A673 (cell line): ENCODE measurements at regions not wholly inside any gene's neighbourhood (a gene's known extent, or its start where the extent isn't known, plus 50 kb on each side); places are given as distances from the start of the nearest gene placed in this dataset.
"Not testable (repeated sequence)": the region's sequence is repeated elsewhere in the genome, so short reads cannot be mapped to it uniquely, and the experiment has no call there.

Experiments
- BruUV-seq: library from RNA; stranded (reverse); fragments of 400-500 nt; replicated peaks from 2 replicates; lab custom pipeline; 2021; lab: Mats Ljungman, UMichigan
- CTCF ChIA-PET: fragments of 300-600 bp; sonication (Branson Sonifier 250); formaldehyde crosslinking; loops from one replicate; lab custom pipeline; 2022; ENCODE audit warnings: antibody characterized with exemption; lab: Charles Lee
- POLR2A ChIA-PET: fragments of 300-600 bp; sonication (Branson Sonifier 250); formaldehyde crosslinking; loops from one replicate; lab custom pipeline; 2022; ENCODE audit warnings: antibody characterized with exemption; ENCODE audit not compliant: low non-redundant PET; lab: Charles Lee
- DNase-seq: peaks from one replicate; pipeline ENCODE4 v3.0.0-alpha.2; 2015; ENCODE audit warnings: low spot score
- H3K27ac ChIP-seq: fragments of 200-600 bp; sonication (generic); 2 replicates; pipeline ENCODE4 v1.5.1; 2016; ENCODE audit warnings: mixed run types, low read depth, mild to moderate bottlenecking, mixed read lengths, antibody characterized with exemption, low read length; ENCODE audit not compliant: poor library complexity, severe bottlenecking
- H3K27me3 ChIP-seq: fragments of 200-600 bp; sonication (generic); replicated peaks from 2 replicates; pipeline ENCODE4 v1.6.1; 2017; ENCODE audit warnings: mixed run types, low read depth, mild to moderate bottlenecking, mixed read lengths, antibody characterized with exemption, low read length; ENCODE audit not compliant: insufficient read depth, poor library complexity
- H3K36me3 ChIP-seq: fragments of 200-600 bp; sonication (generic); 2 replicates; pipeline ENCODE4 v1.6.1; 2016; ENCODE audit warnings: mixed run types, mild to moderate bottlenecking, mixed read lengths, antibody characterized with exemption, low read length; ENCODE audit not compliant: insufficient read depth, poor library complexity, severe bottlenecking
- H3K4me1 ChIP-seq: fragments of 200-600 bp; sonication (generic); 2 replicates; pipeline ENCODE4 v1.6.1; 2017; ENCODE audit warnings: mixed run types, mild to moderate bottlenecking, mixed read lengths, antibody characterized with exemption, low read length; ENCODE audit not compliant: insufficient read depth, poor library complexity, severe bottlenecking
- H3K4me3 ChIP-seq: fragments of 200-600 bp; sonication (generic); 2 replicates; pipeline ENCODE4 v1.5.1; 2016; ENCODE audit warnings: low read depth, mixed run types, mild to moderate bottlenecking, mixed read lengths, low read length; ENCODE audit not compliant: poor library complexity, severe bottlenecking
- H3K9me3 ChIP-seq: fragments of 200-600 bp; sonication (generic); 2 replicates; pipeline ENCODE4 v1.6.1; 2016; ENCODE audit warnings: mixed run types, low read depth, mild to moderate bottlenecking, mixed read lengths, antibody characterized with exemption, low read length; ENCODE audit not compliant: poor library complexity, severe bottlenecking
- CTCF ChIP-seq: fragments of 300-800, 200-600 bp; sonication (generic); conservative IDR thresholded peaks from 2 replicates; pipeline ENCODE4 v1.5.1; 2017; ENCODE audit warnings: low read depth, mild to moderate bottlenecking, antibody characterized with exemption, low read length, moderate library complexity, mixed read lengths
- EZH2 ChIP-seq: fragments of 200-600 bp; sonication (generic); IDR thresholded peaks from 2 replicates; pipeline ENCODE4 v1.6.1; 2017; ENCODE audit warnings: borderline replicate concordance, low read depth, mild to moderate bottlenecking, mixed read lengths, antibody characterized with exemption, low read length; ENCODE audit not compliant: poor library complexity, severe bottlenecking
- intact Hi-C: fragments of 100-400 bp; cut with micrococcal nuclease; formaldehyde crosslinking; loops from one replicate; pipeline ENCODE4 v1.10.0; 2022; ENCODE audit not compliant: unreplicated experiment

- H3K4me3 ChIP-seq, CTCF ChIA-PET, H3K36me3 ChIP-seq, POLR2A ChIA-PET, H3K9me3 ChIP-seq, intact Hi-C loops, DNase-seq, BruUV-seq, H3K27me3 ChIP-seq, H3K27ac ChIP-seq, H3K4me1 ChIP-seq: not testable (repeated sequence)
These were observed 58.8 kb upstream of the ANKRD30BL start for GRCh38 chr2:132220589-132220988.

- POLR2A ChIA-PET, intact Hi-C loops, H3K9me3 ChIP-seq, CTCF ChIA-PET, BruUV-seq, H3K36me3 ChIP-seq, H3K27ac ChIP-seq, DNase-seq, H3K27me3 ChIP-seq, H3K4me1 ChIP-seq, H3K4me3 ChIP-seq: not testable (repeated sequence)
These were observed 60.1 kb upstream of the ANKRD30BL start for GRCh38 chr2:132221886-132222285.

GRCh38 chr2:132252191-132252893 is 90.6 kb upstream of the ANKRD30BL start:
- ChIA-PET POLR2A (interaction anchor here (0.7 kb wide), 1 partner anchor 1294 kb away, joined by 7 read pairs; no protein-coding TSS in a partner anchor), CTCF (no interaction called here)
- Histone ChIP-seq H3K27ac (no peak overlapping the region), H3K4me3 (no peak overlapping the region), H3K27me3 (no peaks in the 10 kb centered on the region), H3K4me1 (no peaks in the 10 kb centered on the region), H3K36me3 (no peaks in the 10 kb centered on the region), H3K9me3 (no peaks in the 10 kb centered on the region)
- BruUV-seq, result no TSS peak
- TF ChIP-seq EZH2, result no peak
- no peak for TF ChIP-seq CTCF
- DNase-seq, result no peak
- intact Hi-C loops, result no loop called here

GRCh38 chr2:132252894-132253264 is 91.1 kb upstream of the ANKRD30BL start:
- intact Hi-C loops, result no loop called here

More at GRCh38 chr2:132252894-132253264, 91.1 kb upstream of the ANKRD30BL start:
- Histone ChIP-seq H3K27ac (no peak overlapping the region), H3K9me3 (no peaks in the 10 kb centered on the region), H3K36me3 (no peaks in the 10 kb centered on the region), H3K4me1 (no peaks in the 10 kb centered on the region), H3K4me3 (no peak overlapping the region), H3K27me3 (no peaks in the 10 kb centered on the region)
- no TSS peak for BruUV-seq
- POLR2A ChIA-PET, result interaction anchor here (0.7 kb wide), 1 partner anchor 1293 kb away, joined by 7 read pairs; no protein-coding TSS in a partner anchor
- no peak for TF ChIP-seq EZH2
- no peak for TF ChIP-seq CTCF
- CTCF ChIA-PET, result no interaction called here
- no peak for DNase-seq
